Fibroblast of mammary gland (primary cell): ENCODE measurements at regions not wholly inside any gene's neighbourhood (a gene's known extent, or its start where the extent isn't known, plus 50 kb on each side); places are given as distances from the start of the nearest gene placed in this dataset.

Experiments
- DNase-seq: peaks from one replicate; pipeline ENCODE4 v3.0.0-alpha.2; 2010; ENCODE audit warnings: low read depth
- H3K4me3 ChIP-seq: 2 replicates; pipeline ENCODE4 v1.5.1; 2011; ENCODE audit warnings: low read depth, mild to moderate bottlenecking, low read length, moderate library complexity; ENCODE audit not compliant: control insufficient read depth
- TF ChIP-seq, protein P1 (sequence below): conservative IDR thresholded peaks from 2 replicates; pipeline ENCODE4 v1.5.1; 2011; ENCODE audit warnings: low read depth, low read length, inconsistent platforms; ENCODE audit not compliant: control insufficient read depth, insufficient read depth

DNA sequence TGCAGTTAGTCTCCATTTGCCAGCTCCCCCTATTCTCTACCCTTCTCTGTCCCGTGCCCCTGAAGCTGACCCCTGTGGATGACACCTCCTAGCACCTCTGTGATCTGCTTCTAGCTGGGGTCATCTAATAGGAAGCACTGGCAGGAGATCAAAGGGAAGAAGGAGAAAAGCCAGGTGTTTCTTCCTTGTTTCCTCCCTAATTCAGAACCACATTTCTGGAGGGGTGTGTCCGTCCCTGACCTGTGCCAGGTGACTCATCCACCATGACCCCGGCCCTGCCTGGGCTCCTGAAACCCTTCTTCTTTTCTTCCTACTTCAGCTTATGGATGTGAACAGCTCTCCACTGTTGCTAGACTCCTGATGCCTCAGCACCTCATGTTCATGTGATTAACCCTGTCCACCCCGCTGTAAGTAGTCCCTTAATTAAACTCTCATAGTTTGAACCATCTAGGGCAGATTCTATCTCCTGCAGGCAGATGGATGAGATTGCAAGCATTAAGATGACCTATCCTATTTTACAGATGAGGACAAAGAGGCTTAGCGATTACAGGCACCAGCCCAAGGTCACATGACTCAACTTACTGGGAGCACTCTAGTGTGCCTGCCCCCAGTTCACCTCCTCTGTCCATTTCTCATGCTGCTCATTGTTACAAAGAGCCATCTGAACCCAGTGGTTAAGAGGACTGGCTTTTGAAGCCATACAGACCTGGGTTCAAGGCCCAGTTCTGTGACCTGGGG lies 770.5 kb downstream of the MED13L start:
- no peak overlapping the region for H3K4me3 ChIP-seq
- DNase-seq: peak; percentile 18
- TF ChIP-seq, protein P1, sequence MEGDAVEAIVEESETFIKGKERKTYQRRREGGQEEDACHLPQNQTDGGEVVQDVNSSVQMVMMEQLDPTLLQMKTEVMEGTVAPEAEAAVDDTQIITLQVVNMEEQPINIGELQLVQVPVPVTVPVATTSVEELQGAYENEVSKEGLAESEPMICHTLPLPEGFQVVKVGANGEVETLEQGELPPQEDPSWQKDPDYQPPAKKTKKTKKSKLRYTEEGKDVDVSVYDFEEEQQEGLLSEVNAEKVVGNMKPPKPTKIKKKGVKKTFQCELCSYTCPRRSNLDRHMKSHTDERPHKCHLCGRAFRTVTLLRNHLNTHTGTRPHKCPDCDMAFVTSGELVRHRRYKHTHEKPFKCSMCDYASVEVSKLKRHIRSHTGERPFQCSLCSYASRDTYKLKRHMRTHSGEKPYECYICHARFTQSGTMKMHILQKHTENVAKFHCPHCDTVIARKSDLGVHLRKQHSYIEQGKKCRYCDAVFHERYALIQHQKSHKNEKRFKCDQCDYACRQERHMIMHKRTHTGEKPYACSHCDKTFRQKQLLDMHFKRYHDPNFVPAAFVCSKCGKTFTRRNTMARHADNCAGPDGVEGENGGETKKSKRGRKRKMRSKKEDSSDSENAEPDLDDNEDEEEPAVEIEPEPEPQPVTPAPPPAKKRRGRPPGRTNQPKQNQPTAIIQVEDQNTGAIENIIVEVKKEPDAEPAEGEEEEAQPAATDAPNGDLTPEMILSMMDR: no peak

DNA sequence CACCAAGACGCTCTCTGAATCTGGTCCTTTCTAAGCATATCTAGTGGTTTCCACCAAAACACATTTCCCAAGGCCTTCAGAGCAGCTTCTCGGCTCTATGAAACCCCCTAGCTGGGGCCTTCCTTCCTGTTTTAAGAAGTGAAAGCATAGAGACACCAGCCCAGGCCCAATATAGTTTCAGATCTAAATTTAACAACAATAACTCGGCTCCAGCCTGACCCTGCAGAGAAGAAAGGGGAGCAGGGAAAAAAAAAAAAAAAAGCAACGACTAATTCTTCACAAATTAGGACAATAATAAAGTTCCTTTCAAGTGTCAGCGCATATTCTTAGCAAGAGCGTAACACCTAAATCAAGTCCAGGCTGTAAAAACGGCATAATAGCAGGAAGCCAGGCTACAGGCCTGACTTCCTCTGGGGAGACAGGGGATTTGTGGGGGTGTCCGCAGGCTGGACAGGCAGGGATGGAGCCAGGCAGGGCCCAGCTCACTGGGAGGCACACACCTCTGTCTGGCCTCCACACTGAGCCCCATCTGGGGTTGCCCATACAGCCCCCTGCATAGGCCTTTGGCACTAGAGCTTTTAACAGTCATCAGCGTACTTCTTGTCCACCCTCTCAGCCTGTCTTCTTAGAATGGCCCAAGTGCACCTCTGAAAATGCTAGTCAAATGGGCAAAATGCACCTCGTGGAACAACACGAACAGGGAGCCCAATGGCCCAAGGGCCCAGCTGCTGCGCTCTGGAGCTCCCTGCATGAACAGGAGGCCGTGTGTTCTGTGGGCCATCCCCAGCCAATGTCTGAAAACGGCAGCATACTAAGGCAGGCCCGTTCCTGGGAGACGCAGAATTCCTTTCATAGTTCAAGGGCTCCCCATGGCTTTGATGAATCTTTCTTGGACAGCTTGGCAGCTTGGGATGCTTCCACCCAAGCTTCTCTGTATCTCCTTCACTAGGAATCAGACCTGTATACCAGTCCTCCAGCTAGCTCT lies 772.9 kb downstream of the MED13L start:
- TF ChIP-seq, protein P1: no peak
- DNase-seq: no peak
- H3K4me3 ChIP-seq: no peak overlapping the region

DNA sequence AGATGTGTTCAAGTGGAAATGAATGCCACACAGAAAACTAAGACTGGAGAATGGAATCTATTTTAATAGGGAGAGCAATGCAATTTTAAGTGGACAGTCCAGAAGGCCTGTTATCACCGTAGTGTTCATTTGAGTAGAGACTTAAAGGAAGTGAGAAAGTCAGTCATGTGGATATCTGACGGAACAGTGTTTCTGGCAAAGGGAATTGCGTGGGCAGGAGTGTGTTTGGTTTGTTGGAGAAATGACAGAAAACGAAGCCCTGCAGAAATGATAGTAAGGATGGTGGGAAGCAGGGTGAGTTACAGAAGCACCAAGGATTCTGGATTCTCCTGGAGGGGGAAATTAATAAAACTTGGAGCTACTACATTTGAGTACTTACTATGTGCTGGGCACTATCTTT lies 776.6 kb downstream of the MED13L start:
- TF ChIP-seq, protein P1: no peak
- peak; percentile 67 for DNase-seq
- no peak overlapping the region for H3K4me3 ChIP-seq

DNA sequence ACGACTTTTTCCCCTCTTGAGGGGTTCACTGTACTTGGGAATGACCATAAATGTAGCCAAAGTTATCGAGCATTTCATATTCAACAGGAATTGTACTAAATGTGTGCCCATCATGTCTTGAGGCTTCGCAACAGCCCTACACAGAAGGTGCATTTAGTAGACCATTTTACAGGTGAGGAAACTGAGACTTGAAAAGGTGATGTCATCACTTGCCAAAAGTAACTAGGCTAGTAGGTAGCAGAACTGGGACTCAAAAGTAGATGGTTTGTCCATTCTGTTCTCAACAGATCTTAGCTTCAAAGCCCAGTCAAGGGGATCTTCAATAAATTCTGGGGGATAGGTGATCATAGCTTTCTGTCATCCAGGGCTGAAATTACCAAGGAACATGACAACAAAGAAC lies 782.2 kb downstream of the MED13L start:
- no peak for DNase-seq
- TF ChIP-seq, protein P1: no peak

DNA sequence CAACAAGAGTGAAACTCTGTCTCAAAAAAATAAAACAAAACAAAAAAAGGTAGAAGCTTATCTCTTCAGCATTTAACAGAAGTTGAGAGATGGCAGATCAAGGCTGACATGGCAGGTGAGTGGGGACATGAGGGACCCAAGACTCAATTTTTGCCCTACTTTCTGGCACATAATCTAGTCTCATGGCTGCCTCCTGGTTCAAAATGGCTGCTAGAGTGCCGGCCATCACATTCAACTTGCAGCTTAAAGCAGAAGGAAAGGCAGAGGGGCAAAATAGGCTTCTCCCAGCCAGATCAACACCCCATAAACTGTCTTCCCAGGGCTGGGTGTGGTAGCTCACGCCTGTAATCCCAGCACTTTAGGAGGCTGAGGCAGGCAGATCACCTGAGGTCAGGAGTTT lies 784.9 kb downstream of the MED13L start:
- DNase-seq: no peak
- H3K4me3 ChIP-seq: no peak overlapping the region
- TF ChIP-seq, protein P1: no peak

More for the DNA sequence above, 782.2 kb downstream of the MED13L start:
- H3K4me3 ChIP-seq: no peak overlapping the region

DNA sequence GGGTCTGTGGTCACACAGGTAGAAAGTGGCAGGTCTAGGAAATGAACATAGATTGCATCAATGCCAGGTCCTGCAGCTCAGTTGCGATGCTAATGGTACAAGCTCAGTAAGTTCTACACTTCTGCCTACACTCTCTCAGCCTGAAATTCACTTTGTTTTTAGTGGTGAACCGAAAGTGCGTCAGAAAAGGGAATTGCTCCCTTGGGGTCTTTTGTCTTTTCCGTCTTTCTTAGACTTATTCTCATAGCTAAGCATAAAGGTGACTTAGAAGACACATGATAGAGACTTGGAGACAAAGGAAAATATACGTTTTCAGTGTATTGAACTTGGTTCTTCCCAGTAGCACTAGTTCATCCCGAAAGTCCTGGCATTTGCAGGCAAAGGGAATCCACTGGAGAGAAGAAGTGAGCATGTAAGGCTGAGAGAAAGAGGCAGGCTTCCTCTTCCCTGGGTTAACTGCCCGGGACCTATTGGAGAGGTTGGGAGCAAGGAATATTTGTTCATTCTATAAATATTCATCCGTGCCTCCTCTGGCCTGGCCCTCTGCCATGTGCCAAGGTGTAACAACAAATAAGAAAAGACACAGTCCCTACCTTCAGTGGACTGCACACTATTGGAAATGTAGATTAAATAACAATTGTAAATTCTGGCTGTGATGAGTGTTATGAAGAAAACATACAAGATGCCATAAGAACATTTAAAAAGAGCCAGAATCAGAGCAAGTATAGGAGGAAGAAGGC lies 785.8 kb downstream of the MED13L start:
- peak; percentile 56 for DNase-seq
- H3K4me3 ChIP-seq: no peak overlapping the region
- TF ChIP-seq, protein P1: no peak
